Activated CD8-positive, alpha-beta T cell treated with anti-CD3 and anti-CD28 coated beads, Interleukin-2, amount 10 ng/mL, durations not matched to agents 7 days and 5 days (primary cell): ENCODE measurements at regions not wholly inside any gene's neighbourhood (a gene's known extent, or its start where the extent isn't known, plus 50 kb on each side); places are given as distances from the start of the nearest gene placed in this dataset.

Experiments used
- ATAC-seq: fragments of 150-1000 bp; cut with Tn5 transposase; one replicate; pipeline ENCODE4 v1.10.0; 2021; ENCODE audit warnings: moderate library complexity
- CTCF ChIA-PET: fragments of 350-600 bp; sonication (Branson Sonifier 250); formaldehyde crosslinking; loops from one replicate; lab custom pipeline; 2021; ENCODE audit warnings: antibody characterized with exemption; lab: Charles Lee
- POLR2A ChIA-PET: fragments of 350-600 bp; sonication (Branson Sonifier 250); formaldehyde crosslinking; loops from one replicate; lab custom pipeline; 2021; ENCODE audit warnings: antibody characterized with exemption; lab: Charles Lee
- DNase-seq: peaks from one replicate; pipeline ENCODE4 v3.0.0-alpha.2; 2020
- H3K27ac Mint-ChIP-seq: one replicate; pipeline ENCODE4 v1.8.0; 2021; ENCODE audit warnings: mild to moderate bottlenecking, mixed read lengths
- H3K27me3 Mint-ChIP-seq: one replicate; pipeline ENCODE4 v1.8.0; 2021; ENCODE audit warnings: low read depth, mixed read lengths
- H3K36me3 Mint-ChIP-seq: one replicate; pipeline ENCODE4 v1.8.0; 2021; ENCODE audit warnings: low read depth, mixed read lengths
- H3K4me1 Mint-ChIP-seq: one replicate; pipeline ENCODE4 v1.8.0; 2021; ENCODE audit warnings: low read depth, mixed read lengths
- H3K4me3 Mint-ChIP-seq: one replicate; pipeline ENCODE4 v1.8.0; 2021; ENCODE audit warnings: mild to moderate bottlenecking, mixed read lengths
- H3K9me3 Mint-ChIP-seq: one replicate; pipeline ENCODE4 v1.8.0; 2022; ENCODE audit warnings: mixed read lengths; ENCODE audit not compliant: insufficient read depth

- ChIA-PET CTCF (no interaction called here), POLR2A (no interaction called here)
- DNase-seq (no peak), ATAC-seq (no peak)
- Mint-ChIP-seq H3K4me1 (peaks cover 3% of the 10 kb centered on the region), H3K9me3 (no peaks in the 10 kb centered on the region), H3K27ac (no peak overlapping the region), H3K27me3 (peaks cover 12% of the 10 kb centered on the region), H3K36me3 (no peaks in the 10 kb centered on the region), H3K4me3 (no peak overlapping the region)
Measured at GRCh38 chrX:139194571-139195280, 335.8 kb upstream of the F9 start.

GRCh38 chrX:139192386-139192961, 338.1 kb upstream of the F9 start:
- Mint-ChIP-seq H3K4me1 (peaks cover 3% of the 10 kb centered on the region), H3K9me3 (no peaks in the 10 kb centered on the region), H3K27me3 (peaks cover 12% of the 10 kb centered on the region), H3K36me3 (no peaks in the 10 kb centered on the region), H3K4me3 (no peak overlapping the region), H3K27ac (no peak overlapping the region)
- POLR2A ChIA-PET, result no interaction called here
- no peak for DNase-seq
- CTCF ChIA-PET, result no interaction called here
- ATAC-seq, result no peak

DNA sequence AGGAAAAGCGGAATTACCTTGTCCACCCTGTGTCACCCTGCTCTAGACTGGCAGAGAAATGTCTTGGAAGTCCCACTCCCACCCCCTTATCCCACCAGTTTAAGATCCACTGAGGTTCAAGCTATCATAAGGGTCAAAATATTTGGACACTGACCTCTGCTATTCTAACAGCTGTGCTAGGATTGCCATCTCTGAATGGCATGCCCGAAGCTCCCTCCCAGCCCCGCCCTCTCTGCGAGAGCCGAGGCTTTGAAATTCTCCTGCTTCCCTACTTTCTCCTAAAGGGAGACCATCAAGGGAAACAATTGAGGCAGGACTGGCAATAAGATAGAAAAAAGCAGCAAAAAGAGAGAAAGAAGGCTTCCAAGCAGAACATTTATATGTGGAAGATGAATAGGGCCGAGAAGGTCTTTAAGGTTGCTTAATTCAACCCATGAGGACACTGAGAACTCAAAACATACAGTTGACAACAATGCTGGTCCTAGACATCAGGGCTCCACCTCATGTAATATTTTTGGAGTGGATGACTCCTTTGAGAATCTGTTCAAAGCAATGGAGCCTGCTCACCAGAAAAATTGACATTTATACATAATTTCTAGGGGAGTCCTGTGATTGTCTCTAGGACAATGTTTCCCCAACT, 338.7 kb upstream of the F9 start:
- ATAC-seq (no peak), DNase-seq (no peak)
- H3K36me3 Mint-ChIP-seq, result no peaks in the 10 kb centered on the region
- H3K27ac Mint-ChIP-seq, result no peak overlapping the region
- CTCF ChIA-PET, result no interaction called here
- peaks cover 12% of the 10 kb centered on the region for H3K27me3 Mint-ChIP-seq
- H3K9me3 Mint-ChIP-seq, result no peaks in the 10 kb centered on the region
- POLR2A ChIA-PET, result no interaction called here
- no peak overlapping the region for H3K4me3 Mint-ChIP-seq
- H3K4me1 Mint-ChIP-seq, result peaks cover 3% of the 10 kb centered on the region

- Mint-ChIP-seq H3K4me1 (peaks cover 3% of the 10 kb centered on the region), H3K9me3 (no peaks in the 10 kb centered on the region), H3K27ac (no peak overlapping the region), H3K27me3 (peaks cover 10% of the 10 kb centered on the region), H3K4me3 (no peak overlapping the region), H3K36me3 (no peaks in the 10 kb centered on the region)
- DNase-seq, result no peak
- POLR2A ChIA-PET, result no interaction called here
- CTCF ChIA-PET, result no interaction called here
- ATAC-seq, result no peak
Measured at GRCh38 chrX:139191286-139191685, 339.3 kb upstream of the F9 start.

DNA sequence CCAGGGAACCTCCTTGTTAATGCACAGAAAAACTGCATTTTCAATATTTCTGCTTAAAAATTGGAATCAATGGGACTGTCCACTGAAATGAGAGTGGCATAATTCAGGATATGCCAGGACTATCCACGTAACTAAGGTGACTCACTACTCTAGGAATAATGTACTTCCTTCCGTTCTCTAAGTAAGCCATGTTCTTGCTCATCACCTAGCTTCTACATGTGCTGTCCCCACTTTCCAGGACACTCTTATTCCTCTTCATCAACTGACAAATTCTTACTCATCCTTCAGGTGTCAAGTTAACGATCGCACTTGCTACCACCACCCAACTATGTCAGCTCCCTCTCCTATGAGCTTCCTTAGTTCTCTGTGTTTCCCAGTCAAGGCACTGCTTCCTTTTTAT, 342.8 kb upstream of the F9 start:
- no peaks in the 10 kb centered on the region for H3K4me1 Mint-ChIP-seq
- ChIA-PET CTCF (no interaction called here), POLR2A (no interaction called here)
- DNase-seq, result no peak
- no peak for ATAC-seq
- no peaks in the 10 kb centered on the region for H3K9me3 Mint-ChIP-seq
- no peak overlapping the region for H3K27ac Mint-ChIP-seq
- H3K4me3 Mint-ChIP-seq, result no peak overlapping the region
- no peaks in the 10 kb centered on the region for H3K27me3 Mint-ChIP-seq
- H3K36me3 Mint-ChIP-seq, result no peaks in the 10 kb centered on the region

GRCh38 chrX:139186991-139187390, 343.5 kb upstream of the F9 start:
- H3K27ac Mint-ChIP-seq, result no peak overlapping the region
- ATAC-seq, result no peak
- CTCF ChIA-PET, result no interaction called here
- H3K9me3 Mint-ChIP-seq, result no peaks in the 10 kb centered on the region
- POLR2A ChIA-PET, result no interaction called here
- DNase-seq, result no peak
- H3K4me3 Mint-ChIP-seq, result no peak overlapping the region
- no peaks in the 10 kb centered on the region for H3K4me1 Mint-ChIP-seq
- H3K27me3 Mint-ChIP-seq, result no peaks in the 10 kb centered on the region
- no peaks in the 10 kb centered on the region for H3K36me3 Mint-ChIP-seq

GRCh38 chrX:139179592-139179991, 350.9 kb upstream of the F9 start:
- Mint-ChIP-seq H3K27me3 (no peaks in the 10 kb centered on the region), H3K27ac (no peak overlapping the region), H3K36me3 (no peaks in the 10 kb centered on the region), H3K4me3 (no peak overlapping the region), H3K4me1 (no peaks in the 10 kb centered on the region), H3K9me3 (no peaks in the 10 kb centered on the region)
- ChIA-PET CTCF (no interaction called here), POLR2A (no interaction called here)
- ATAC-seq, result no peak
- DNase-seq, result no peak

GRCh38 chrX:139178980-139179379, 351.6 kb upstream of the F9 start:
- H3K4me3 Mint-ChIP-seq, result no peak overlapping the region
- H3K27me3 Mint-ChIP-seq, result no peaks in the 10 kb centered on the region
- ATAC-seq (no peak), DNase-seq (no peak)
- ChIA-PET POLR2A (no interaction called here), CTCF (no interaction called here)
- H3K4me1 Mint-ChIP-seq, result no peaks in the 10 kb centered on the region
- no peaks in the 10 kb centered on the region for H3K36me3 Mint-ChIP-seq
- no peaks in the 10 kb centered on the region for H3K9me3 Mint-ChIP-seq
- no peak overlapping the region for H3K27ac Mint-ChIP-seq

DNA sequence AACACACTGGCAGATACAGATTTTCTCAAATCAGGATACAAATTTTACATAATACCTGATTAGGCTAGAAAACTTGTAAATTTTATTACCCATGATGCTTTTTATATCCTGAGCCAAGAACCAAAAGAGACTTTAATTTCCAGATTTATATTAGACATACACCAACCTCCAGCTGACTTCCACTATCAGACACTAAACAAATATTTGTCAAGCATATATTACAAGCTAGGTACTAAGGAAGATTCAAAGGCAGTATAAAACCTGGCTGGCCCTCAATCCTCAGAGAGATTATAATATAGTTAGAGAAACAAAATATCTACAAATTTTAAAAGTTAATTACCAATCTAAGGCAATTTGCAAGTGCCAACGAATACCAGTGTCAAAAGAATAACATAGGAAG, 357.8 kb upstream of the F9 start:
- DNase-seq (no peak), ATAC-seq (no peak)
- POLR2A ChIA-PET, result no interaction called here
- Mint-ChIP-seq H3K27me3 (no peaks in the 10 kb centered on the region), H3K9me3 (no peaks in the 10 kb centered on the region), H3K27ac (no peak overlapping the region), H3K36me3 (no peaks in the 10 kb centered on the region), H3K4me3 (no peak overlapping the region), H3K4me1 (no peaks in the 10 kb centered on the region)
- CTCF ChIA-PET, result no interaction called here

DNA sequence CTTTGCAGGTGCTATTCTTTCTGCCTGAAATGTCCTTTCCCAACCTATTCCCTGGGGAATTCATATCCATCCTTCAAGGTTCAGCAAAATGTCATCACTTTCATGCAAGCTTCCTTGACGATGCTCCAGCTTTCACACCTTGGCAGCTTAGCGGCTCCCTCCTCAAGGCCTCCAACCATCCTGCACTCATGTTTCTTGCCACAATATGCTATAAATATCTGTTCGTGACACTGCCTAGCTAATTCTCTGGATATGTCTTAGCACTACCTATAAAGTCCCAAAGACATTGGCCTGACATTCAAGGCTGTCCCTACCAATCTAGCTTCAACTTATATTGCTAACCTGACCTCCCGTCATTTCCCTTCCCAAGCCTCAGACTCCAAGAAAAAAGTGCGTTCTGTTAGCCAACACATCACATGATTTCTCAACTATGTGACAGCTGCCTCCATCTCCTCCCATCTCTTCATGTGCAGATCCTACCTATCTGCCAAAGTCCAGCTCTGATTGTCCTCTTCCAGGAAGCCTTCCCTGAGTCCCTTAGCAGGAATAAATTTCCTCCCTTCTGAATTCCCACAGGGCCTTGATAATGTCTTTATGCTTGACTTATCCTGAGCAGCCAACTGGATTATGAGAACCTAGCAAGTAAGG, 359.9 kb upstream of the F9 start:
- CTCF ChIA-PET, result no interaction called here
- Mint-ChIP-seq H3K27ac (no peak overlapping the region), H3K9me3 (no peaks in the 10 kb centered on the region), H3K36me3 (no peaks in the 10 kb centered on the region), H3K27me3 (no peaks in the 10 kb centered on the region), H3K4me3 (no peak overlapping the region), H3K4me1 (no peaks in the 10 kb centered on the region)
- DNase-seq (no peak), ATAC-seq (no peak)
- POLR2A ChIA-PET, result no interaction called here

GRCh38 chrX:139167282-139167681, 363.3 kb upstream of the F9 start:
- Mint-ChIP-seq H3K4me1 (no peaks in the 10 kb centered on the region), H3K27ac (no peak overlapping the region), H3K27me3 (no peaks in the 10 kb centered on the region), H3K9me3 (no peaks in the 10 kb centered on the region), H3K36me3 (no peaks in the 10 kb centered on the region), H3K4me3 (no peak overlapping the region)
- no peak for DNase-seq
- ChIA-PET POLR2A (no interaction called here), CTCF (no interaction called here)
- no peak for ATAC-seq

- ChIA-PET POLR2A (no interaction called here), CTCF (no interaction called here)
- no peak overlapping the region for H3K4me3 Mint-ChIP-seq
Measured at GRCh38 chrX:139158256-139158655, 372.3 kb upstream of the F9 start.

More at GRCh38 chrX:139158256-139158655, 372.3 kb upstream of the F9 start:
- H3K9me3 Mint-ChIP-seq, result no peaks in the 10 kb centered on the region
- H3K27me3 Mint-ChIP-seq, result no peaks in the 10 kb centered on the region
- H3K36me3 Mint-ChIP-seq, result no peaks in the 10 kb centered on the region
- ATAC-seq (no peak), DNase-seq (no peak)
- H3K27ac Mint-ChIP-seq, result no peak overlapping the region
- H3K4me1 Mint-ChIP-seq, result no peaks in the 10 kb centered on the region
